ENCODE measurements at regions not wholly inside any gene's neighbourhood (a gene's known extent, or its start where the extent isn't known, plus 50 kb on each side); places are given as distances from the start of the nearest gene placed in this dataset.

DNA sequence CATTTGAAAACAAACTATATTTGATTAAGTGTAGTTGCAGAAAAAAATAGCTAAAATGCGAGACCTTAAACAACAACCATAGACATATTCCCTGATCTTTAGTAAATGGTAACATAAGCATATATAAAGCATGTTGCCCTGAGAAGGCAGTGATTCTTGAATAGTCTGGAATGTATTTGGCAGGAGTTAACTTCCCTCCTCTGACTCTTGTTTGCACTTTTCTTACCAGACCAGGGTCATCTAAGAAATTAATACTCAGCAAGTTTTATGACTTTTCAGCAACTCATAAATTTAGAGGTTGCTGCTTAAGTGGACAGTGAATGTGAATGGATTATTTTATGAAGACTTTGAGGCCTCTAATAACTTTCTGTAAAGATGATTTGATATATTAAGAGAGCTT lies 55.3 kb upstream of the NUDT12 start:
- no peaks in the 10 kb centered on the region for H3K9me3 ChIP-seq (ENCODE audit: control insufficient read depth, insufficient read depth, low read length)
- Mint-ChIP-seq H3K27me3 (ENCODE audit: low read depth in 2 of 2) (no peaks in the 10 kb centered on the region), H3K4me3 (no peak overlapping the region), H3K9me3 (no peaks in the 10 kb centered on the region), H3K4me1 (no peaks in the 10 kb centered on the region), H3K36me3 (no peaks in the 10 kb centered on the region), H3K27ac (no peak overlapping the region)
- H3K4me3 ChIP-seq (ENCODE audit: low read length) = no peak overlapping the region
- TF ChIP-seq, protein P1, sequence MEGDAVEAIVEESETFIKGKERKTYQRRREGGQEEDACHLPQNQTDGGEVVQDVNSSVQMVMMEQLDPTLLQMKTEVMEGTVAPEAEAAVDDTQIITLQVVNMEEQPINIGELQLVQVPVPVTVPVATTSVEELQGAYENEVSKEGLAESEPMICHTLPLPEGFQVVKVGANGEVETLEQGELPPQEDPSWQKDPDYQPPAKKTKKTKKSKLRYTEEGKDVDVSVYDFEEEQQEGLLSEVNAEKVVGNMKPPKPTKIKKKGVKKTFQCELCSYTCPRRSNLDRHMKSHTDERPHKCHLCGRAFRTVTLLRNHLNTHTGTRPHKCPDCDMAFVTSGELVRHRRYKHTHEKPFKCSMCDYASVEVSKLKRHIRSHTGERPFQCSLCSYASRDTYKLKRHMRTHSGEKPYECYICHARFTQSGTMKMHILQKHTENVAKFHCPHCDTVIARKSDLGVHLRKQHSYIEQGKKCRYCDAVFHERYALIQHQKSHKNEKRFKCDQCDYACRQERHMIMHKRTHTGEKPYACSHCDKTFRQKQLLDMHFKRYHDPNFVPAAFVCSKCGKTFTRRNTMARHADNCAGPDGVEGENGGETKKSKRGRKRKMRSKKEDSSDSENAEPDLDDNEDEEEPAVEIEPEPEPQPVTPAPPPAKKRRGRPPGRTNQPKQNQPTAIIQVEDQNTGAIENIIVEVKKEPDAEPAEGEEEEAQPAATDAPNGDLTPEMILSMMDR (IDR thresholded peaks at IDR 0.05) = no peak
- intact Hi-C loops (cut with micrococcal nuclease) = no loop called here
- ATAC-seq (no peak), DNase-seq (no peak)
- no peaks in the 10 kb centered on the region for H3K4me1 ChIP-seq (ENCODE audit: control insufficient read depth, insufficient read depth, low read length)
- no peaks in the 10 kb centered on the region for H3K27me3 ChIP-seq (ENCODE audit: control insufficient read depth, insufficient read depth, low read length)
- no peak overlapping the region for H3K27ac ChIP-seq (ENCODE audit: low read length)
- H3K36me3 ChIP-seq (ENCODE audit: control insufficient read depth, insufficient read depth, low read length) = no peaks in the 10 kb centered on the region
- no CpG with 5 or more reads among the region's 1 CpG for WGBS (ENCODE audit: insufficient coverage)

DNA sequence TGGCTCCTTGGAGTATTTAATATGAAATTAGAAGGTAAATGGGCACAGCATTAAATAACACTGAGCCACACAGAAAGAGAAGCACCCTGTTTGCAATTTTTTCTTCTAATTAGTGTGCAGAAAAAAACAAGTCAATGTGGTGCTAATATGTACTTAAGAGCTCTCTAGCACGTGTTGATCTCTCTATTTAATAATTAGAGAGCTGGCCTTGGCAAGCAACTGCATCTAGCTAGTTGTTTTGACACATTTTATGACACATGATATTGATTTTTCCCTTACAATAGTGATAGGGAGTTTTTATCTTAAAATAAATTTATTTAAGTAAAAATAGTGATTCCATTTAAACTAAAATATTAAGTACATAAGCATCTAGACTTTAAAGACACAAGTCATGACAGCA lies 54.5 kb upstream of the NUDT12 start:
- 40% methylated on average over 1 of the region's 1 CpG for WGBS (ENCODE audit: insufficient coverage)
- no peaks in the 10 kb centered on the region for H3K27me3 ChIP-seq (ENCODE audit: control insufficient read depth, insufficient read depth, low read length)
- no peaks in the 10 kb centered on the region for H3K4me1 ChIP-seq (ENCODE audit: control insufficient read depth, insufficient read depth, low read length)
- TF ChIP-seq, protein P1 (IDR thresholded peaks at IDR 0.05) = no peak
- H3K36me3 ChIP-seq (ENCODE audit: control insufficient read depth, insufficient read depth, low read length) = no peaks in the 10 kb centered on the region
- DNase-seq (no peak), ATAC-seq (no peak)
- H3K27me3 Mint-ChIP-seq (ENCODE audit: low read depth in 2 of 2) = no peaks in the 10 kb centered on the region
- no peak overlapping the region for H3K27ac ChIP-seq (ENCODE audit: low read length)
- H3K4me1 Mint-ChIP-seq = no peaks in the 10 kb centered on the region
- H3K9me3 Mint-ChIP-seq = no peaks in the 10 kb centered on the region
- H3K9me3 ChIP-seq (ENCODE audit: control insufficient read depth, insufficient read depth, low read length) = no peaks in the 10 kb centered on the region
- no peak overlapping the region for H3K4me3 ChIP-seq (ENCODE audit: low read length)
- no peak overlapping the region for H3K27ac Mint-ChIP-seq
- H3K4me3 Mint-ChIP-seq = no peak overlapping the region
- no peaks in the 10 kb centered on the region for H3K36me3 Mint-ChIP-seq
- intact Hi-C loops (cut with micrococcal nuclease) = no loop called here

GRCh38 chr5:103612545-103612944 lies 50.0 kb upstream of the NUDT12 start:
- TF ChIP-seq, protein P1 (IDR thresholded peaks at IDR 0.05) = no peak
- Mint-ChIP-seq H3K4me3 (no peak overlapping the region), H3K27ac (no peak overlapping the region), H3K36me3 (no peaks in the 10 kb centered on the region), H3K4me1 (no peaks in the 10 kb centered on the region), H3K9me3 (peaks cover 4 to 6% of the 10 kb centered on the region in 2 donors), H3K27me3 (ENCODE audit: low read depth in 2 of 2) (no peaks in the 10 kb centered on the region)
- WGBS (ENCODE audit: insufficient coverage) = no CpG with 5 or more reads among the region's 1 CpG
- H3K36me3 ChIP-seq (ENCODE audit: control insufficient read depth, insufficient read depth, low read length) = no peaks in the 10 kb centered on the region
- DNase-seq (no peak), ATAC-seq (no peak)
- no peak overlapping the region for H3K27ac ChIP-seq (ENCODE audit: low read length)
- intact Hi-C loops (cut with micrococcal nuclease) = no loop called here
- no peaks in the 10 kb centered on the region for H3K4me1 ChIP-seq (ENCODE audit: control insufficient read depth, insufficient read depth, low read length)
- H3K4me3 ChIP-seq (ENCODE audit: low read length) = no peak overlapping the region
- H3K27me3 ChIP-seq (ENCODE audit: control insufficient read depth, insufficient read depth, low read length) = no peaks in the 10 kb centered on the region
- H3K9me3 ChIP-seq (ENCODE audit: control insufficient read depth, insufficient read depth, low read length) = no peaks in the 10 kb centered on the region

All from natural killer cell (primary cell).